WI38 (cell line): ENCODE measurements at regions not wholly inside any gene's neighbourhood (a gene's known extent, or its start where the extent isn't known, plus 50 kb on each side); places are given as distances from the start of the nearest gene placed in this dataset.

Experiments
- H3K4me3 ChIP-seq: 2 replicates; pipeline ENCODE4 v1.5.1; 2011; ENCODE audit warnings: low read depth, mild to moderate bottlenecking, control low read depth, low read length
- CTCF ChIP-seq: IDR thresholded peaks from 2 replicates; pipeline ENCODE4 v1.5.1; 2012; ENCODE audit warnings: low read depth, mild to moderate bottlenecking, control low read depth, low read length

DNA sequence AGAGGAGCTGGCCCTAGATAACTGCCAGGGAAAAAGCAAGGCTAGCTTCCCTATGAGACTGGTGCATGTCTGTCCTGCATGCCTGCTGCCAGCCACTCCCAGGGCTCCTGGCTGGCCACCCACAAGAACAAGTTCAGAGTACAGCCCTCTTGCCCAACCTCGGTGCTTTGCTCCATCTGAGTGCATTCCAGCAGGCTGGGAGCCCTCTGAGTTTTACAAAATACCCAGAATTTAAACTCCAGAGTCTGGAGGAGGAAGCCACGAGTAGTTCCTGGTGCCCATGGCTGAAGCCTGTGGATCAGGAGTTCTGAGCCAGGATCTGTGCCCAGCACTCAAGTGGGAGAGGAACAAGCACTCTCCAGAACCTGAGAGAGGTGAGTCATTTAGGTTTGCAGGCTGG is 111.6 kb downstream of the MAGEE2 start:
- no peak for TF ChIP-seq CTCF

GRCh38 chrX:75655627-75656026 is 129.4 kb downstream of the MAGEE2 start:
- no peak overlapping the region for H3K4me3 ChIP-seq
- no peak for TF ChIP-seq CTCF

More for the DNA sequence above, 111.6 kb downstream of the MAGEE2 start:
- H3K4me3 ChIP-seq: no peak overlapping the region

DNA sequence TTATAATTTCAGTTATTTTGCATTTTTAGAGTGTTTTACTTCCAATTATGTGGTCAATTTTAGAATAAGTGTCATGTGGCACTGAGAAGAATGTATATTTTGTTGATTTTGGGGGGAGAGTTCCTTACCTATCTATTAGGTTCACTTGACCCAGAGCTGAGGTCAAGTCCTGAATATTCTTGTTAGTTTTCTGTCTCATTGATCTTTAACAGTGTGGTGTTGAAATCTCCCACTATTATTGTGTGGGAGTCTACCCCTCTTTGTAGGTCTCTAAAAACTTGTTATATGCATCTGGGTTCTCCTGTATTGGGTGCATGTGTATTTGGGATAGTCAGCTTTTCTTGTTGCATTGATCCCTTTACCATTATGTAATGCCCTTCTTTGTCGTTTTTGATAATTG is 127.0 kb upstream of the ZDHHC15 start:
- TF ChIP-seq CTCF: no peak
- no peak overlapping the region for H3K4me3 ChIP-seq

DNA sequence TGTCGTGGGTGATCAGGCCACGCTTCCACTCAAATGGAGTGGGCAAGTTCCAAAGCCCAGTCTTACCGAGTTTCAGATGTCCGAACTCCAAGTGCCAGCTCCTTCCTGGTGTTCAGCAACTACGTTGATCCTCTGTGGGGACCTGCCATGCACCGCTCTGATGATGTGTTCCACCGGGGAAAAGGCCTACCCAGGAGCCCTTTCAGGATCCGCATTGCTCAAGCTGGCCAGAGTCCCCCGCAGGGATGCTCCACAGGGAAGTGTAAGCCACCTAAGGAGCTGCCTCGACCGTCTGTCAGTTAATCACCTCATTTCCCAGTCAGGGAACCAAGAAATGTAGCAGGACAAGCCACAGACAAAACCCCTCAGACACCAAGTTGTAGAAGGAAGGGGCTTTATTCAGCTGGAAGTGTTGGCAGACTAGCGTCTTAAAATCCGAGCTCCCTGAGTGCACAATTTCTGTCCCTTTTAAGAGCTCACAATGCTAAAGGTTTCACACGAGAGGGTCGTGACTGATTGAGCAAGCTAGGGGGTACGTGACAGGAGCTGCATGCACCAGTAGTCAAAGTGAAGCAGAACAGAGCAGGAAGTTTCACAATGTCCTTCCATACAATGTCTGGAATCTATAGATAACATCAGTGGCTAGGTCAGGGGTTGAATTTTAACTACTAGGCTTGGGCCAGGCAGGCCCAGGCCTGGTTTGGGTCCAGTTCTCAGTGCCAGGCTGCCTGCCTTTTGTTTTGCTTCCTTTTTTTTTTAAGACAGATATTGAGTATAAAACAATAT is 126.2 kb upstream of the ZDHHC15 start:
- no peak overlapping the region for H3K4me3 ChIP-seq
- TF ChIP-seq CTCF: no peak

- no peak for TF ChIP-seq CTCF
- H3K4me3 ChIP-seq: no peak overlapping the region
Measured at GRCh38 chrX:75642811-75643361, 120.0 kb upstream of the ZDHHC15 start.

GRCh38 chrX:75638332-75638731 is 115.5 kb upstream of the ZDHHC15 start:
- H3K4me3 ChIP-seq: no peak overlapping the region
- no peak for TF ChIP-seq CTCF

GRCh38 chrX:75625232-75625631 is 102.4 kb upstream of the ZDHHC15 start:
- TF ChIP-seq CTCF: no peak
- H3K4me3 ChIP-seq: no peak overlapping the region
